ENCODE measurements at regions not wholly inside any gene's neighbourhood (a gene's known extent, or its start where the extent isn't known, plus 50 kb on each side); places are given as distances from the start of the nearest gene placed in this dataset.
"Not testable (repeated sequence)": the region's sequence is repeated elsewhere in the genome, so short reads cannot be mapped to it uniquely, and the experiment has no call there.

GRCh38 chr5:52015760-52016159 is 632.5 kb downstream of the ISL1 start:
- no peak for ATAC-seq (ENCODE audit: poor library complexity)
- H3K27me3 ChIP-seq (ENCODE audit: control insufficient read depth in 1 of 2, insufficient read depth in 2 of 2, low read length in 2 of 2), result no peaks in the 10 kb centered on the region
- no peak for DNase-seq
- ChIA-PET POLR2A (no interaction called here), CTCF (no interaction called here)
- no peaks in the 10 kb centered on the region for H3K4me1 ChIP-seq (ENCODE audit: insufficient read depth, low read length)
- Mint-ChIP-seq H3K9me3 (no peaks in the 10 kb centered on the region), H3K27ac (no peak overlapping the region), H3K4me1 (ENCODE audit: low read depth) (no peaks in the 10 kb centered on the region), H3K4me3 (no peak overlapping the region), H3K36me3 (ENCODE audit: low read depth) (no peaks in the 10 kb centered on the region), H3K27me3 (no peaks in the 10 kb centered on the region)
- intact Hi-C loops (cut with DNase I, micrococcal nuclease), result no loop called here
- no peak overlapping the region for H3K27ac ChIP-seq (ENCODE audit: low read depth in 1 of 2, low read length in 2 of 2)
- TF ChIP-seq, protein P1, sequence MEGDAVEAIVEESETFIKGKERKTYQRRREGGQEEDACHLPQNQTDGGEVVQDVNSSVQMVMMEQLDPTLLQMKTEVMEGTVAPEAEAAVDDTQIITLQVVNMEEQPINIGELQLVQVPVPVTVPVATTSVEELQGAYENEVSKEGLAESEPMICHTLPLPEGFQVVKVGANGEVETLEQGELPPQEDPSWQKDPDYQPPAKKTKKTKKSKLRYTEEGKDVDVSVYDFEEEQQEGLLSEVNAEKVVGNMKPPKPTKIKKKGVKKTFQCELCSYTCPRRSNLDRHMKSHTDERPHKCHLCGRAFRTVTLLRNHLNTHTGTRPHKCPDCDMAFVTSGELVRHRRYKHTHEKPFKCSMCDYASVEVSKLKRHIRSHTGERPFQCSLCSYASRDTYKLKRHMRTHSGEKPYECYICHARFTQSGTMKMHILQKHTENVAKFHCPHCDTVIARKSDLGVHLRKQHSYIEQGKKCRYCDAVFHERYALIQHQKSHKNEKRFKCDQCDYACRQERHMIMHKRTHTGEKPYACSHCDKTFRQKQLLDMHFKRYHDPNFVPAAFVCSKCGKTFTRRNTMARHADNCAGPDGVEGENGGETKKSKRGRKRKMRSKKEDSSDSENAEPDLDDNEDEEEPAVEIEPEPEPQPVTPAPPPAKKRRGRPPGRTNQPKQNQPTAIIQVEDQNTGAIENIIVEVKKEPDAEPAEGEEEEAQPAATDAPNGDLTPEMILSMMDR (IDR thresholded peaks at IDR 0.05), result no peak
- no peaks in the 10 kb centered on the region for H3K9me3 ChIP-seq (ENCODE audit: control insufficient read depth in 1 of 2, insufficient read depth in 1 of 2, low read length in 2 of 2)
- no peak overlapping the region for H3K4me3 ChIP-seq (ENCODE audit: low read length)
- no peaks in the 10 kb centered on the region for H3K36me3 ChIP-seq (ENCODE audit: insufficient read depth, low read length)

- ChIA-PET CTCF (no interaction called here), POLR2A (no interaction called here)
- Histone ChIP-seq H3K4me1 (ENCODE audit: insufficient read depth, low read length) (no peaks in the 10 kb centered on the region), H3K36me3 (ENCODE audit: insufficient read depth, low read length) (no peaks in the 10 kb centered on the region), H3K27me3 (ENCODE audit: control insufficient read depth in 1 of 2, insufficient read depth in 2 of 2, low read length in 2 of 2) (no peaks in the 10 kb centered on the region), H3K4me3 (ENCODE audit: low read length) (no peak overlapping the region), H3K27ac (ENCODE audit: low read depth in 1 of 2, low read length in 2 of 2) (no peak overlapping the region), H3K9me3 (ENCODE audit: control insufficient read depth in 1 of 2, insufficient read depth in 1 of 2, low read length in 2 of 2) (no peaks in the 10 kb centered on the region)
- Mint-ChIP-seq H3K27me3 (no peaks in the 10 kb centered on the region), H3K4me3 (no peak overlapping the region), H3K36me3 (ENCODE audit: low read depth) (no peaks in the 10 kb centered on the region), H3K4me1 (ENCODE audit: low read depth) (no peaks in the 10 kb centered on the region), H3K27ac (no peak overlapping the region), H3K9me3 (no peaks in the 10 kb centered on the region)
- DNase-seq, result no peak
- TF ChIP-seq, protein P1 (IDR thresholded peaks at IDR 0.05), result no peak
- ATAC-seq (ENCODE audit: poor library complexity), result no peak
- intact Hi-C loops (cut with DNase I, micrococcal nuclease), result no loop called here
These were observed 634.3 kb downstream of the ISL1 start for GRCh38 chr5:52017567-52017966.

- Mint-ChIP-seq H3K36me3 (ENCODE audit: low read depth) (no peaks in the 10 kb centered on the region), H3K9me3 (peaks cover 13% of the 10 kb centered on the region), H3K4me3 (no peak overlapping the region), H3K27ac (no peak overlapping the region), H3K4me1 (ENCODE audit: low read depth) (no peaks in the 10 kb centered on the region), H3K27me3 (no peaks in the 10 kb centered on the region)
- no peak for DNase-seq
- H3K27ac ChIP-seq (ENCODE audit: low read depth in 1 of 2, low read length in 2 of 2), result no peak overlapping the region
- H3K4me1 ChIP-seq (ENCODE audit: insufficient read depth, low read length), result no peaks in the 10 kb centered on the region
- intact Hi-C loops (cut with DNase I, micrococcal nuclease), result no loop called here
- H3K27me3 ChIP-seq (ENCODE audit: control insufficient read depth in 1 of 2, insufficient read depth in 2 of 2, low read length in 2 of 2), result no peaks in the 10 kb centered on the region
- TF ChIP-seq, protein P1 (IDR thresholded peaks at IDR 0.05), result no peak
- ATAC-seq (ENCODE audit: poor library complexity), result no peak
- ChIA-PET POLR2A (no interaction called here), CTCF (no interaction called here)
- no peaks in the 10 kb centered on the region for H3K36me3 ChIP-seq (ENCODE audit: insufficient read depth, low read length)
- H3K4me3 ChIP-seq (ENCODE audit: low read length), result no peak overlapping the region
- H3K9me3 ChIP-seq (ENCODE audit: control insufficient read depth in 1 of 2, insufficient read depth in 1 of 2, low read length in 2 of 2), result no peaks in the 10 kb centered on the region
These were observed 641.1 kb downstream of the ISL1 start for GRCh38 chr5:52024359-52024758.

DNA sequence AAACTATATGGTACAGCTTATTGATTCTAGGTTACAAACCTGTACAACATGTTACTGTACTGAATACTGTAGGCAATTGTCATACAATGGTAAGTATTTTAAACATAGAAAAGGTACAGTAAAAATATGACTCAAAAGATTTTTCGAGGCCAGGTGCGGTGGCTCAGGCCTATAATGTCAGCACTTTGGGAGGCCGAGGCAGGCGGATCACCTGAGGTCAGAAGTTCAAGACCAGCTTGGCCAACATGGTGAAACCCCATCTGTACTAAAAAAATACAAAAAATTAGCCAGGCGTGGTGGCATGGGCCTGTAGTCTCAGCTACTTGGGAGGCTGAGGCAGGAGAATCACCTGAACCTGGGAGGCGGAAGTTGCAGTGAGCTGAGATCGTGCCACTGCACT is 646.6 kb downstream of the ISL1 start:
- H3K4me1 ChIP-seq (ENCODE audit: insufficient read depth, low read length); H3K4me1 Mint-ChIP-seq (ENCODE audit: low read depth); DNase-seq; H3K4me3 Mint-ChIP-seq; CTCF ChIA-PET; H3K36me3 ChIP-seq (ENCODE audit: insufficient read depth, low read length); H3K36me3 Mint-ChIP-seq (ENCODE audit: low read depth); H3K9me3 ChIP-seq (ENCODE audit: control insufficient read depth in 1 of 2, insufficient read depth in 1 of 2, low read length in 2 of 2); ATAC-seq (ENCODE audit: poor library complexity); POLR2A ChIA-PET; H3K27ac Mint-ChIP-seq; H3K4me3 ChIP-seq (ENCODE audit: low read length); H3K27ac ChIP-seq (ENCODE audit: low read depth in 1 of 2, low read length in 2 of 2); H3K27me3 ChIP-seq (ENCODE audit: control insufficient read depth in 1 of 2, insufficient read depth in 2 of 2, low read length in 2 of 2); intact Hi-C loops (cut with DNase I, micrococcal nuclease); H3K27me3 Mint-ChIP-seq: not testable (repeated sequence)
- peaks cover 11% of the 10 kb centered on the region for H3K9me3 Mint-ChIP-seq
